ENCODE measurements at regions not wholly inside any gene's neighbourhood (a gene's known extent, or its start where the extent isn't known, plus 50 kb on each side); places are given as distances from the start of the nearest gene placed in this dataset.

GRCh38 chr10:130495116-130495862 is 359.1 kb downstream of the GLRX3 start:
- H3K79me1 ChIP-seq (ENCODE audit: insufficient read depth, low read depth, low read length, poor library complexity, severe bottlenecking): no peaks in the 10 kb centered on the region
- no peak overlapping the region for H3K18ac ChIP-seq (ENCODE audit: insufficient read length, low read depth, low read length)
- no peak overlapping the region for H3K9ac ChIP-seq (ENCODE audit: extremely low read depth, insufficient read length, low read length)
- H3K9me3 ChIP-seq (ENCODE audit: control insufficient read depth, low read depth, low read length): no peaks in the 10 kb centered on the region
- H3K56ac ChIP-seq (ENCODE audit: insufficient read length, low read depth, low read length): no peak overlapping the region
- Mint-ChIP-seq H3K27ac (no peak overlapping the region), H3K4me1 (peaks cover 6 to 10% of the 10 kb centered on the region in 2 experiments), H3K4me3 (no peak overlapping the region), H3K27me3 (ENCODE audit: low read depth) (peaks cover 4% of the 10 kb centered on the region), H3K36me3 (ENCODE audit: insufficient read depth in 1 of 3, low read depth in 3 of 3) (no peaks in the 10 kb centered on the region), H3K9me3 (no peaks in the 10 kb centered on the region; a peak in 2 of 5 replicates)
- H4K91ac ChIP-seq (ENCODE audit: insufficient read length, low read depth, low read length): no peak overlapping the region
- H3K23ac ChIP-seq (ENCODE audit: insufficient read length, low read depth, low read length): no peak overlapping the region
- no peak overlapping the region for H2AFZ ChIP-seq (ENCODE audit: low read length)
- no peaks in the 10 kb centered on the region for H3K79me2 ChIP-seq (ENCODE audit: insufficient read depth, low read length)
- WGBS (ENCODE audit: extremely low coverage, insufficient read length, low lambda C conversion rate): no CpG with 5 or more reads among the region's 10 CpGs
- no peak overlapping the region for H2BK15ac ChIP-seq (ENCODE audit: low read depth, low read length)
- H2BK12ac ChIP-seq (ENCODE audit: insufficient read length, low read depth, low read length): no peak overlapping the region
- no peak overlapping the region for H3K4me2 ChIP-seq (ENCODE audit: insufficient read depth, insufficient read length, low read length)
- H2AK5ac ChIP-seq (ENCODE audit: insufficient read length, low read length): no peak overlapping the region
- H4K20me1 ChIP-seq (ENCODE audit: control insufficient read depth, insufficient read depth, insufficient read length): no peaks in the 10 kb centered on the region
- no peak overlapping the region for H4K8ac ChIP-seq (replicated peaks; ENCODE audit: insufficient read length, low read depth, low read length)
- H2BK5ac ChIP-seq (ENCODE audit: insufficient read length, low read length): no peak overlapping the region
- H3K4me1 ChIP-seq (ENCODE audit: insufficient read depth, low read length): no peaks in the 10 kb centered on the region
- H3K23me2 ChIP-seq (ENCODE audit: insufficient read length, low read depth, low read length, poor library complexity, severe bottlenecking): no peaks in the 10 kb centered on the region
- H3K14ac ChIP-seq (ENCODE audit: insufficient read depth, low read length): no peak overlapping the region
- H3T11ph ChIP-seq (ENCODE audit: low read length): no peak overlapping the region
- H2BK120ac ChIP-seq (ENCODE audit: low read depth, low read length, poor library complexity, severe bottlenecking): no peak overlapping the region
- H3K27ac ChIP-seq (ENCODE audit: insufficient read length, low read depth, low read length): no peak overlapping the region
- no peak overlapping the region for H3K4ac ChIP-seq (ENCODE audit: low read depth, low read length)
- no peak overlapping the region for H2BK20ac ChIP-seq (ENCODE audit: low read depth, low read length, poor library complexity, severe bottlenecking)
- no peak for DNase-seq
- no peak overlapping the region for H4K5ac ChIP-seq (ENCODE audit: insufficient read length, low read depth, low read length)
- no peaks in the 10 kb centered on the region; the same call in 1 of the 2 replicates for H3K27me3 ChIP-seq (ENCODE audit: insufficient read depth, low read length)
- TF ChIP-seq CTCF (conservative IDR thresholded peaks at IDR 0.05): no peak

Data from H9 (cell line).